Gastrocnemius medialis (tissue), 4 donors: ENCODE measurements at regions not wholly inside any gene's neighbourhood (a gene's known extent, or its start where the extent isn't known, plus 50 kb on each side); places are given as distances from the start of the nearest gene placed in this dataset.

ENCODE experiments used
- ATAC-seq, 2 donors: fragments of 150-250 bp; one replicate each; pipeline ENCODE4 v1.9.1; 2016
- DNase-seq, 2 donors: peaks; one replicate each; pipeline ENCODE4 v3.0.0-alpha.2; 2019
- H3K27ac ChIP-seq, 4 donors: fragments of 200-600 bp; sonication (generic); 1 replicate in 1 of 4; 2 replicates in 3 of 4; pipeline ENCODE4 v1.5.1; 2016 to 2018; ENCODE audit warnings: mild to moderate bottlenecking in 2 of 4, moderate library complexity in 1 of 4
- H3K27me3 ChIP-seq, 3 donors: fragments of 200-600 bp; sonication (generic) in 2 of 3; 1 replicate in 1 of 3; 2 replicates in 2 of 3; pipeline versions ENCODE4 v1.5.1 to v1.6.0; 2016 to 2019; ENCODE audit warnings: mild to moderate bottlenecking in 1 of 3, moderate library complexity in 1 of 3
- H3K36me3 ChIP-seq, 2 donors: fragments of 200-600 bp; sonication (generic) in 1 of 2; one replicate each; pipeline ENCODE4 v1.5.1; 2017 to 2018
- H3K4me1 ChIP-seq, 2 donors: fragments of 200-600 bp; sonication (generic) in 1 of 2; one replicate each; pipeline ENCODE4 v1.5.1; 2016 to 2017; ENCODE audit warnings: mild to moderate bottlenecking in 2 of 2
- H3K4me3 ChIP-seq, 4 donors: fragments of 200-600 bp; sonication (generic) in 3 of 4; 1 replicate in 1 of 4; 2 replicates in 3 of 4; pipeline ENCODE4 v1.5.1; 2016 to 2019; ENCODE audit warnings: mild to moderate bottlenecking in 2 of 4
- H3K9me3 ChIP-seq, 3 donors: fragments of 200-600 bp; sonication (generic) in 2 of 3; 1 replicate in 1 of 3; 2 replicates in 2 of 3; pipeline ENCODE4 v1.5.1; 2016 to 2019
- CTCF ChIP-seq, 5 experiments: fragments of 450-650 bp in 3 of 5; fragments of 200-600 bp in 2 of 5; sonication (generic) in 2 of 5; IDR thresholded peaks in 4 of 5; conservative IDR thresholded peaks in 1 of 5; 1 replicate in 4 of 5; 2 replicates in 1 of 5; pipeline ENCODE4 v1.5.1; 2016 to 2019; ENCODE audit warnings: antibody characterized with exemption in 5 of 5, mild to moderate bottlenecking in 3 of 5, moderate library complexity in 3 of 5
- POLR2A ChIP-seq, 2 donors: fragments of 450-650 bp; IDR thresholded peaks; one replicate each; pipeline ENCODE4 v1.6.1; 2017; ENCODE audit warnings: antibody characterized with exemption in 2 of 2, mild to moderate bottlenecking in 2 of 2, moderate library complexity in 2 of 2
- in situ Hi-C, 4 donors: fragments of 200-750 bp; cut with MboI; loops; one replicate each; pipeline versions ENCODE4 v1.15.0 to v1.8.0; 2017; ENCODE audit warnings: low sequenced_read_pairs in 4 of 4
- intact Hi-C: fragments of 100-400 bp; cut with DNase I; formaldehyde crosslinking; loops from one replicate; pipeline ENCODE4 v1.15.1; 2023; ENCODE audit warnings: low total_unique reads

GRCh38 chr17:68740555-68741447 lies 139.6 kb upstream of the FAM20A start:
- TF ChIP-seq CTCF (IDR thresholded peaks at IDR 0.05 in 4 of 5, conservative IDR thresholded peaks at IDR 0.05 in 1 of 5) (no peak), POLR2A (IDR thresholded peaks at IDR 0.05) (no peak)
- H3K4me3 ChIP-seq: no peak overlapping the region
- in situ Hi-C loops (no loop called here), intact Hi-C loops (no loop called here)
- H3K9me3 ChIP-seq: no peaks in the 10 kb centered on the region
- H3K4me1 ChIP-seq: no peaks in the 10 kb centered on the region
- ATAC-seq: no peak
- H3K27me3 ChIP-seq: no peaks in the 10 kb centered on the region
- no peaks in the 10 kb centered on the region for H3K36me3 ChIP-seq
- H3K27ac ChIP-seq: no peak overlapping the region
- no peak for DNase-seq

- in situ Hi-C loops: no loop called here
- TF ChIP-seq POLR2A (IDR thresholded peaks at IDR 0.05) (no peak), CTCF (IDR thresholded peaks at IDR 0.05 in 4 of 5, conservative IDR thresholded peaks at IDR 0.05 in 1 of 5) (no peak)
- H3K27ac ChIP-seq: no peak overlapping the region
These were observed 136.7 kb upstream of the FAM20A start for GRCh38 chr17:68737761-68738443.

DNA sequence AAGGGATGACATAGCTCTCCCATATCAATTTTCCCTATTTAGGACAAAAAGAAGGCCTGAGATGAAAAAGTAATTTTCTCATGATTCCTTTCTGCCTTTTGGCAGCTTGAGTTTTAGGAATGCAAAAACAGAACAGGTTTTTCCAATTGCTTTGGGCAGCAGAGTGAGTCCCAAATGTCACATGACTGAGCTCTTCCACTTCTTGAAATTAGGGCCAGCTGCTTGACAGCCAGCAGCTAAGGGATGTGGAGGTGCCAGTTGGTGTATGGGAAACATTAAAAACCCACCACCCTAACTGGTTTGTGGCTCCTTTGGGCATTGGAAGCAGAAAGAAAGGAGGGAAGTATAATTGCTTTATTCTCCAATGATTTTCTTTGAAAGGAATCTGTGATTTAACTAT lies 133.8 kb upstream of the FAM20A start:
- in situ Hi-C loops (no loop called here), intact Hi-C loops (no loop called here)
- Histone ChIP-seq H3K4me1 (peaks cover 4% of the 10 kb centered on the region in 2 donors), H3K36me3 (no peaks in the 10 kb centered on the region), H3K4me3 (no peak overlapping the region), H3K9me3 (no peaks in the 10 kb centered on the region), H3K27ac (no peak overlapping the region), H3K27me3 (no peaks in the 10 kb centered on the region)
- TF ChIP-seq POLR2A (IDR thresholded peaks at IDR 0.05): no peak
- no peak for TF ChIP-seq CTCF (IDR thresholded peaks at IDR 0.05 in 4 of 5, conservative IDR thresholded peaks at IDR 0.05 in 1 of 5)
- DNase-seq: no peak
- no peak for ATAC-seq

More at GRCh38 chr17:68737761-68738443, 136.7 kb upstream of the FAM20A start:
- ATAC-seq (no peak), DNase-seq (no peak)
- no peaks in the 10 kb centered on the region for H3K36me3 ChIP-seq
- H3K27me3 ChIP-seq: no peaks in the 10 kb centered on the region
- H3K4me1 ChIP-seq: peaks cover 4% of the 10 kb centered on the region in 2 donors
- intact Hi-C loops: no loop called here
- no peaks in the 10 kb centered on the region for H3K9me3 ChIP-seq
- no peak overlapping the region for H3K4me3 ChIP-seq

GRCh38 chr17:68734187-68734900 lies 133.2 kb upstream of the FAM20A start:
- H3K27me3 ChIP-seq: no peaks in the 10 kb centered on the region
- TF ChIP-seq CTCF (IDR thresholded peaks at IDR 0.05 in 4 of 5, conservative IDR thresholded peaks at IDR 0.05 in 1 of 5) (no peak), POLR2A (IDR thresholded peaks at IDR 0.05) (no peak)
- no peak overlapping the region for H3K27ac ChIP-seq
- DNase-seq: no peak
- H3K4me1 ChIP-seq: peaks cover 4% of the 10 kb centered on the region in 2 donors
- no peak overlapping the region for H3K4me3 ChIP-seq
- H3K9me3 ChIP-seq: no peaks in the 10 kb centered on the region
- in situ Hi-C loops (no loop called here), intact Hi-C loops (no loop called here)
- no peak for ATAC-seq
- H3K36me3 ChIP-seq: no peaks in the 10 kb centered on the region
